KMS-11 (cell line): ENCODE measurements at regions not wholly inside any gene's neighbourhood (a gene's known extent, or its start where the extent isn't known, plus 50 kb on each side); places are given as distances from the start of the nearest gene placed in this dataset.

Experiments
- H2AFZ ChIP-seq: fragments of 200-600 bp; sonication (generic); 2 replicates; pipeline ENCODE4 v1.6.1; 2016; ENCODE audit warnings: antibody characterized with exemption, mixed run types, low read depth
- H3K27ac ChIP-seq: fragments of 200-600 bp; sonication (generic); 2 replicates; pipeline ENCODE4 v1.6.1; 2016; ENCODE audit warnings: mild to moderate bottlenecking, mixed run types
- H3K27me3 ChIP-seq: fragments of 200-600 bp; sonication (generic); 2 replicates; pipeline ENCODE4 v1.6.1; 2017; ENCODE audit warnings: mild to moderate bottlenecking, low read depth, mixed run types, moderate library complexity; ENCODE audit not compliant: insufficient read depth
- H3K36me3 ChIP-seq: fragments of 200-600 bp; sonication (generic); 2 replicates; pipeline ENCODE4 v1.6.1; 2017; ENCODE audit warnings: mild to moderate bottlenecking, mixed run types; ENCODE audit not compliant: insufficient read depth
- H3K4me1 ChIP-seq: fragments of 200-600 bp; sonication (generic); 2 replicates; pipeline ENCODE4 v1.6.1; 2016; ENCODE audit warnings: mild to moderate bottlenecking, low read depth, mixed run types; ENCODE audit not compliant: poor library complexity, severe bottlenecking
- H3K4me2 ChIP-seq: fragments of 200-600 bp; sonication (generic); 2 replicates; pipeline ENCODE4 v1.7.0; 2016; ENCODE audit warnings: mild to moderate bottlenecking, mixed run types
- H3K4me3 ChIP-seq: fragments of 200-600 bp; sonication (generic); IDR thresholded peaks from 2 replicates; pipeline ENCODE4 v1.6.1; 2017; ENCODE audit warnings: low read depth, low read length, mixed read lengths; ENCODE audit not compliant: insufficient read depth
- H3K79me2 ChIP-seq: fragments of 200-600 bp; sonication (generic); 2 replicates; pipeline ENCODE4 v1.6.1; 2016; ENCODE audit warnings: low read depth, mixed run types; ENCODE audit not compliant: insufficient read depth
- H3K9ac ChIP-seq: fragments of 200-600 bp; sonication (generic); 2 replicates; pipeline ENCODE4 v1.6.1; 2016; ENCODE audit warnings: mild to moderate bottlenecking, mixed run types
- H4K20me1 ChIP-seq: fragments of 200-600 bp; sonication (generic); 2 replicates; pipeline ENCODE4 v1.6.1; 2016; ENCODE audit warnings: mild to moderate bottlenecking, mixed run types; ENCODE audit not compliant: insufficient read depth
- TF ChIP-seq, protein P1 (sequence below): fragments of 200-600 bp; sonication (generic); conservative IDR thresholded peaks from 2 replicates; pipeline ENCODE4 v1.6.1; 2017; ENCODE audit warnings: low read depth, mild to moderate bottlenecking, antibody characterized with exemption, low read length, moderate library complexity, mixed read lengths

DNA sequence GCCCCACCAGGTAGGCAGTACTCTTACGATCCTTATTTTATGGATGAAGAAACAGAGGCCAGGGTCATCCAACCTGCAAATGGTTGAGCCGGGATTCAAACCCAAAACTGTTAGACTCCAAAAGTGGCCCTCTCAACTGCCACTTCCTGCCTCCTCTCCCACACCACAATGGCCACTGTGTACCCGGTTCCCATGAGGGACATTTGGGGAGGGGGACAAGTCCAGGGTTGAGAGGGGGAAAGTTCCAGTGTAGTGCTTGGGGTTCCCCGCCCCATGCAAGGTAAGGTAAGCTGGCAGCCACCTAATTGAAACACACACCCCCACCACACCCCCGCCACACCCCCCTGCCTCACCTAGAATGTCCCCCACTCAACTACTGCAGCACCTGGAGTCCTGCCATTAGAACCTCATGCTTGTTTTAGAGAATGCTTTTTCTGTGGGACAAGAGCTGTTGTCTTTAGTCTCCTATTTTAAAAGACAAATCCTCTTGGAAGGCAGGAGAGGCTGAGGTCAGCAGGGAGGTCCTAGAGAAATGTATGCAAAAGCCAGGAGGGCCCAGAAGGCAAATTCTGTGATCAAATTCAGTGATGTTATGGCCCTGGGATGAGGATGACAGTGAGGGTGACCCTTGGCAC is 145.2 kb downstream of the ZFP36L2 start:
- Histone ChIP-seq H3K36me3 (no peaks in the 10 kb centered on the region), H4K20me1 (no peaks in the 10 kb centered on the region), H3K4me1 (no peaks in the 10 kb centered on the region), H2AFZ (no peak overlapping the region), H3K9ac (no peak overlapping the region), H3K79me2 (no peaks in the 10 kb centered on the region), H3K4me3 (no peak overlapping the region), H3K27ac (no peak overlapping the region), H3K4me2 (no peak overlapping the region), H3K27me3 (no peaks in the 10 kb centered on the region)
- TF ChIP-seq, protein P1, sequence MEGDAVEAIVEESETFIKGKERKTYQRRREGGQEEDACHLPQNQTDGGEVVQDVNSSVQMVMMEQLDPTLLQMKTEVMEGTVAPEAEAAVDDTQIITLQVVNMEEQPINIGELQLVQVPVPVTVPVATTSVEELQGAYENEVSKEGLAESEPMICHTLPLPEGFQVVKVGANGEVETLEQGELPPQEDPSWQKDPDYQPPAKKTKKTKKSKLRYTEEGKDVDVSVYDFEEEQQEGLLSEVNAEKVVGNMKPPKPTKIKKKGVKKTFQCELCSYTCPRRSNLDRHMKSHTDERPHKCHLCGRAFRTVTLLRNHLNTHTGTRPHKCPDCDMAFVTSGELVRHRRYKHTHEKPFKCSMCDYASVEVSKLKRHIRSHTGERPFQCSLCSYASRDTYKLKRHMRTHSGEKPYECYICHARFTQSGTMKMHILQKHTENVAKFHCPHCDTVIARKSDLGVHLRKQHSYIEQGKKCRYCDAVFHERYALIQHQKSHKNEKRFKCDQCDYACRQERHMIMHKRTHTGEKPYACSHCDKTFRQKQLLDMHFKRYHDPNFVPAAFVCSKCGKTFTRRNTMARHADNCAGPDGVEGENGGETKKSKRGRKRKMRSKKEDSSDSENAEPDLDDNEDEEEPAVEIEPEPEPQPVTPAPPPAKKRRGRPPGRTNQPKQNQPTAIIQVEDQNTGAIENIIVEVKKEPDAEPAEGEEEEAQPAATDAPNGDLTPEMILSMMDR: no peak

DNA sequence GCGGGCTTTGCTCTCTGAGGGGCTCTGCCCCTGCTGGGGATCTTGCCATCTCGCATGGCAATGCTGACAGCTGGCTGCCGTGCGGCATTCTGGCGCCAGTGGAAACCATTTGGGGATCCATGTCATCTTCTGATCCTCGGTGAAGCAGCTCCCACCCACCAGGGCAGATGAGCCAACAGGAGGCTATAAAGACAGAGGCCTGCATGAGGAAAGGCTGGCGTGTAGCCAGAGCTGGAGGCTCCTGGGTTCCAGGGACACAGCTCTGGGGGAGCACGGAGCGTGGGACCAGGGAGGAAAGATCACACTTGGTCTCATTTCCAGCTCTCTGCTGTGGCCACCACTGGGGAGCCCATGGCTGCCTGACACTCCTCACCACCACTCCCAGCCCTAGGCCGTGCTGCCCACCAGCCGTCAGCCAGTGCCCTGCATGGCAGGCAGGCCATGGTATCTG is 145.8 kb downstream of the ZFP36L2 start:
- TF ChIP-seq, protein P1: no peak
- no peak overlapping the region for H2AFZ ChIP-seq
- no peaks in the 10 kb centered on the region for H3K4me1 ChIP-seq

DNA sequence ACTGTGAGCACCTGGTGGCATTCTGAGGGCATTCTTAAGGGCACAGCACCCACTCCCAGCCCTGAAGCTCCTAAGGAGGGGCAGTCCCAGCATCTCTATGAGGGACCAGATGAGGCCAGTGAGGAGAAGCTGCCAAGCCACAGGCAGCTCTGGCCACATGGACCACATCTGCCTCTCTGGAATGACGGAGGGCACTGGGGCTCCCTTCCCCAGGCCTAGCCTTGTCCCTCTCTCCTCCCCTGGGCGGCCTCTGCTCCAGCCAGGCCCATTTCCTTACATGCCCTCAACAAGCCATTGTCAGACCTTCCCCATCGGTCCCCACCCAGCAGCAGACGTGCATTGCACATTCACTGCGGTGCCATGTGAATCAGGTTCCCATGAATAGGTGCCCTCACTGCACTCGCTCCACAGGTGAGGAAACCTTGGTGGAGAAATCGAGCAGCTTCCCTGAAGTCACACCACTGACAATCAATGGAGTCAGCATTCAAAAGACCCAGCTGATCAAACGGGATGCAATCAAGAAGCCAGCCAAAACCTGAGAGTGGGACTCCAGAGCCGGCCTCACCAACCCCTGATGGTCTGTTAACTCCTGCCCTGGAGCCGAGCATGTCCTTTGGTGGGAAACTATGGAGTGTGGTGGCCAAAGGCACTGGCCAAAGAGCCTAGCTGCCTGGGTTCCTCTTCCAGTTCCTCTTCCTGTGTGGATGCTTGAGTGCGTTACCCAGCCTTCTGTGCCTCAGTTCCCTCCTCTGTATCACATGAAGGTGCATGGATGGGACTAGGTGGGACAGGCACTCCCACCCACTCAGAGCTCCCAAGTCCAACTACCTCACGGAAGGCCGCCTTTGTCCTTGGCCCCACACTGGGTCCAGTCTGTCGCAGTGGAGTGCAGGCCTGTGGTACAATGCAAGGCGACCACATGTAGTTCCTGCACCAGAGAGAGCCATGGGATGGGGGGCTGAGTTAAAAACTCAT is 147.3 kb downstream of the ZFP36L2 start:
- no peaks in the 10 kb centered on the region for H3K4me1 ChIP-seq
- H2AFZ ChIP-seq: no peak overlapping the region
- H3K4me3 ChIP-seq: no peak overlapping the region
- H3K9ac ChIP-seq: no peak overlapping the region
- H3K27me3 ChIP-seq: no peaks in the 10 kb centered on the region
- no peak overlapping the region for H3K27ac ChIP-seq
- TF ChIP-seq, protein P1: no peak
- H3K4me2 ChIP-seq: no peak overlapping the region
- no peaks in the 10 kb centered on the region for H3K79me2 ChIP-seq
- no peaks in the 10 kb centered on the region for H4K20me1 ChIP-seq
- H3K36me3 ChIP-seq: no peaks in the 10 kb centered on the region

More for the DNA sequence above, 145.8 kb downstream of the ZFP36L2 start:
- Histone ChIP-seq H3K4me3 (no peak overlapping the region), H3K36me3 (no peaks in the 10 kb centered on the region), H3K27ac (no peak overlapping the region), H3K4me2 (no peak overlapping the region), H3K27me3 (no peaks in the 10 kb centered on the region), H4K20me1 (no peaks in the 10 kb centered on the region), H3K79me2 (no peaks in the 10 kb centered on the region), H3K9ac (no peak overlapping the region)

DNA sequence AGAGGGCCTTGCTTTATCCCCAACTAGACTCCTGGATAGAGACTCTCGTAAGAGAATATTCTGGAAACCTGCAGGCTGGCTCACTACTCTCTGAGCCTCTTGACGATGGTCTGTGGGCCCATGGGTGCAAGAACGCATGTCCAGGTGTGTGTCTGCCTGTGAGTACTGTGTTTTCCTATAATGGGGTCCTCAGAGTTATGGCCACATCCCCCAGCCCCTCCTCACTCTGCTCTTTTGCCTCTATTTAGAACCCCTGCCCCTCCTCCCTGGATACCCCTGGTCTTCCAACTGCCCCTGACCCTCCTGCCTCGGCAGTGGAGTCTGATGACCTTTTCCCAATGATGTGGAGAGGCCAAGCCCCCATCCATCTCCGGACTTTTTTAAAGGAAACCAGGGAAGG is 148.1 kb downstream of the ZFP36L2 start:
- H3K4me2 ChIP-seq: no peak overlapping the region
- H3K79me2 ChIP-seq: no peaks in the 10 kb centered on the region
- H4K20me1 ChIP-seq: no peaks in the 10 kb centered on the region
- H3K4me1 ChIP-seq: no peaks in the 10 kb centered on the region
- TF ChIP-seq, protein P1: no peak
- no peak overlapping the region for H3K9ac ChIP-seq
- no peak overlapping the region for H3K27ac ChIP-seq
- no peak overlapping the region for H2AFZ ChIP-seq
- no peak overlapping the region for H3K4me3 ChIP-seq
- no peaks in the 10 kb centered on the region for H3K27me3 ChIP-seq
- H3K36me3 ChIP-seq: no peaks in the 10 kb centered on the region
